ENCODE measurements at regions not wholly inside any gene's neighbourhood (a gene's known extent, or its start where the extent isn't known, plus 50 kb on each side); places are given as distances from the start of the nearest gene placed in this dataset.

DNA sequence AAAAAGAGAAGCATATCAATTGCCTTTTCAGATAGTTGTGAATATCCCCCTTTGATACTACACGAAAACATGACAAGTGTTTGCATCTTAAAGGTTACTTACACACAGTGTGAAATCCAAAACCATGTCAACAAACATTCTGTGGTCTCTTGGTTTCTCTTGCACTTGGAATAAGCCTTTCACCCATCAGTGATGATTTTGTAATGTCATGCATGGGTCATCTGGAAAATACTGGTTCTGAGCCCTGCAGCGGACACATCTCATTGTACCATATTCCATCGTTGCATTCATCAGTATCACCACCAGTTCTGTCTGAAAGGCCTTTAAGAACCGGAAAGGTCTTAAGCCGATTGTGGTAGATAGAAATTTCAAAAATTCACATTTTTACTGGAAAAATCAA is 65.4 kb upstream of the SOX1 start:
- ATAC-seq (no peak), DNase-seq (ENCODE audit: low read depth in 1 of 2, low spot score in 1 of 2) (no peak), FAIRE-seq (no peak)
- no peak for TF ChIP-seq FOSB (CRISPR knock-in tag; IDR thresholded peaks at IDR 0.05)
- no peak for TF ChIP-seq CBX2 (IDR thresholded peaks at IDR 0.05; ENCODE audit: borderline replicate concordance, low read depth)
- TF ChIP-seq PHF8 (IDR thresholded peaks at IDR 0.05; ENCODE audit: borderline replicate concordance, low read depth): no peak
- TF ChIP-seq MAFK (IDR thresholded peaks at IDR 0.05; ENCODE audit: partially characterized antibody): no peak
- TF ChIP-seq ESRRA (IDR thresholded peaks at IDR 0.05; ENCODE audit: borderline replicate concordance, low read length): no peak
- TF ChIP-seq, protein P1, sequence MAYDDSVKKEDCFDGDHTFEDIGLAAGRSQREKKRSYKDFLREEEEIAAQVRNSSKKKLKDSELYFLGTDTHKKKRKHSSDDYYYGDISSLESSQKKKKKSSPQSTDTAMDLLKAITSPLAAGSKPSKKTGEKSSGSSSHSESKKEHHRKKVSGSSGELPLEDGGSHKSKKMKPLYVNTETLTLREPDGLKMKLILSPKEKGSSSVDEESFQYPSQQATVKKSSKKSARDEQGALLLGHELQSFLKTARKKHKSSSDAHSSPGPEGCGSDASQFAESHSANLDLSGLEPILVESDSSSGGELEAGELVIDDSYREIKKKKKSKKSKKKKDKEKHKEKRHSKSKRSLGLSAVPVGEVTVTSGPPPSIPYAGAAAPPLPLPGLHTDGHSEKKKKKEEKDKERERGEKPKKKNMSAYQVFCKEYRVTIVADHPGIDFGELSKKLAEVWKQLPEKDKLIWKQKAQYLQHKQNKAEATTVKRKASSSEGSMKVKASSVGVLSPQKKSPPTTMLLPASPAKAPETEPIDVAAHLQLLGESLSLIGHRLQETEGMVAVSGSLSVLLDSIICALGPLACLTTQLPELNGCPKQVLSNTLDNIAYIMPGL (CRISPR knock-in tag; IDR thresholded peaks at IDR 0.05; ENCODE audit: borderline replicate concordance): no peak
- no peak for TF ChIP-seq MYC (IDR thresholded peaks at IDR 0.05; ENCODE audit: borderline replicate concordance, low read length)
- TF ChIP-seq, protein P2, sequence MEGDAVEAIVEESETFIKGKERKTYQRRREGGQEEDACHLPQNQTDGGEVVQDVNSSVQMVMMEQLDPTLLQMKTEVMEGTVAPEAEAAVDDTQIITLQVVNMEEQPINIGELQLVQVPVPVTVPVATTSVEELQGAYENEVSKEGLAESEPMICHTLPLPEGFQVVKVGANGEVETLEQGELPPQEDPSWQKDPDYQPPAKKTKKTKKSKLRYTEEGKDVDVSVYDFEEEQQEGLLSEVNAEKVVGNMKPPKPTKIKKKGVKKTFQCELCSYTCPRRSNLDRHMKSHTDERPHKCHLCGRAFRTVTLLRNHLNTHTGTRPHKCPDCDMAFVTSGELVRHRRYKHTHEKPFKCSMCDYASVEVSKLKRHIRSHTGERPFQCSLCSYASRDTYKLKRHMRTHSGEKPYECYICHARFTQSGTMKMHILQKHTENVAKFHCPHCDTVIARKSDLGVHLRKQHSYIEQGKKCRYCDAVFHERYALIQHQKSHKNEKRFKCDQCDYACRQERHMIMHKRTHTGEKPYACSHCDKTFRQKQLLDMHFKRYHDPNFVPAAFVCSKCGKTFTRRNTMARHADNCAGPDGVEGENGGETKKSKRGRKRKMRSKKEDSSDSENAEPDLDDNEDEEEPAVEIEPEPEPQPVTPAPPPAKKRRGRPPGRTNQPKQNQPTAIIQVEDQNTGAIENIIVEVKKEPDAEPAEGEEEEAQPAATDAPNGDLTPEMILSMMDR (IDR thresholded peaks at IDR 0.05): no peak
- TF ChIP-seq KDM5A (IDR thresholded peaks at IDR 0.05): no peak
- TF ChIP-seq HOXB13 (CRISPR knock-in tag; IDR thresholded peaks at IDR 0.05; ENCODE audit: low read depth): no peak
- TF ChIP-seq EHF (CRISPR knock-in tag; IDR thresholded peaks at IDR 0.05): no peak
- TF ChIP-seq NFE2L2 (conservative IDR thresholded peaks at IDR 0.05; ENCODE audit: low read length): no peak
- TF ChIP-seq RAD21 (conservative IDR thresholded peaks at IDR 0.05 in 1 of 2, IDR thresholded peaks at IDR 0.05 in 1 of 2): no peak
- TF ChIP-seq MAZ (IDR thresholded peaks at IDR 0.05; ENCODE audit: borderline replicate concordance, low read depth, low read length): no peak
- TF ChIP-seq TP53 (CRISPR knock-in tag; IDR thresholded peaks at IDR 0.05): no peak
- no peak for TF ChIP-seq SREBF2 (IDR thresholded peaks at IDR 0.05)
- POLR2A ChIA-PET: no interaction called here
- no peak overlapping the region for H3K27ac ChIP-seq
- no peaks in the 10 kb centered on the region for H3K4me1 ChIP-seq
- 31% methylated on average over 5 of the region's 5 CpGs for WGBS (ENCODE audit: missing lambda C conversion rate)
- no peak overlapping the region for H3K4me3 ChIP-seq
- no peak overlapping the region for H3K4me2 ChIP-seq
- CTCF ChIA-PET: interaction anchor here (0.6 kb wide), 1 partner anchor 246 kb away, joined by 4 read pairs; no protein-coding TSS in a partner anchor
- H3K9me3 ChIP-seq: no peaks in the 10 kb centered on the region

DNA sequence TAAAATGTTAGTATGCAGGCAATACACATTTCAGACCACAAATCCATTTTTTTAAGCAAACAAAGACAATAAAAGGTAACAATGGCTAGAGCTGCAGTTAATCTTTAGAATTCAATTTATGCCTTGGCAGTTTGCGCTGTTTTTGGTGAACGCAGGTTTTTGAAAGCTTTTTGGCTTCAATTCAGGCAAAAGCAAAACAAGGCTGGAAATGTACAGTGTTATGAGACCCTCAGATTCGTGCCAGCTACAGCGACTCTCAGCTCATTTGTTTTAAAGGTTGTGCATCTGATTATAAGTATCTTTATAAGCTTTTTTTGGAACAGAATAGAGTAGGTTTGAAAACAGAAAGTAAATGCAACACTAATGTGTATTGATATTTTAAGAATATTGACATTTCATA is 63.6 kb upstream of the SOX1 start:
- WGBS (ENCODE audit: missing lambda C conversion rate): 8% methylated on average over 4 of the region's 4 CpGs
- no peak overlapping the region for H3K4me2 ChIP-seq
- TF ChIP-seq ZFP36 (IDR thresholded peaks at IDR 0.05; ENCODE audit: borderline replicate concordance, partially characterized antibody) (no peak), RARB (CRISPR knock-in tag; IDR thresholded peaks at IDR 0.05) (no peak), POLR2A (IDR thresholded peaks at IDR 0.05; ENCODE audit: low read length) (no peak), EHF (CRISPR knock-in tag; IDR thresholded peaks at IDR 0.05) (no peak), MAZ (IDR thresholded peaks at IDR 0.05; ENCODE audit: borderline replicate concordance, low read depth, low read length) (no peak), PHF8 (IDR thresholded peaks at IDR 0.05; ENCODE audit: borderline replicate concordance, low read depth) (no peak), FOXS1 (CRISPR knock-in tag; IDR thresholded peaks at IDR 0.05) (no peak), RNF2 (IDR thresholded peaks at IDR 0.05; ENCODE audit: borderline replicate concordance, low read depth) (no peak), TFCP2L1 (CRISPR knock-in tag; IDR thresholded peaks at IDR 0.05) (no peak), RCOR1 (IDR thresholded peaks at IDR 0.05; ENCODE audit: low read depth, low read length) (no peak), JUNB (IDR thresholded peaks at IDR 0.05) (no peak), FOSL2 (IDR thresholded peaks at IDR 0.05) (no peak), FOSL2 (CRISPR knock-in tag; IDR thresholded peaks at IDR 0.05) (no peak), HOXB13 (CRISPR knock-in tag; IDR thresholded peaks at IDR 0.05; ENCODE audit: low read depth) (no peak), MYC (IDR thresholded peaks at IDR 0.05; ENCODE audit: borderline replicate concordance, low read length) (no peak)
- TF ChIP-seq, protein P3, sequence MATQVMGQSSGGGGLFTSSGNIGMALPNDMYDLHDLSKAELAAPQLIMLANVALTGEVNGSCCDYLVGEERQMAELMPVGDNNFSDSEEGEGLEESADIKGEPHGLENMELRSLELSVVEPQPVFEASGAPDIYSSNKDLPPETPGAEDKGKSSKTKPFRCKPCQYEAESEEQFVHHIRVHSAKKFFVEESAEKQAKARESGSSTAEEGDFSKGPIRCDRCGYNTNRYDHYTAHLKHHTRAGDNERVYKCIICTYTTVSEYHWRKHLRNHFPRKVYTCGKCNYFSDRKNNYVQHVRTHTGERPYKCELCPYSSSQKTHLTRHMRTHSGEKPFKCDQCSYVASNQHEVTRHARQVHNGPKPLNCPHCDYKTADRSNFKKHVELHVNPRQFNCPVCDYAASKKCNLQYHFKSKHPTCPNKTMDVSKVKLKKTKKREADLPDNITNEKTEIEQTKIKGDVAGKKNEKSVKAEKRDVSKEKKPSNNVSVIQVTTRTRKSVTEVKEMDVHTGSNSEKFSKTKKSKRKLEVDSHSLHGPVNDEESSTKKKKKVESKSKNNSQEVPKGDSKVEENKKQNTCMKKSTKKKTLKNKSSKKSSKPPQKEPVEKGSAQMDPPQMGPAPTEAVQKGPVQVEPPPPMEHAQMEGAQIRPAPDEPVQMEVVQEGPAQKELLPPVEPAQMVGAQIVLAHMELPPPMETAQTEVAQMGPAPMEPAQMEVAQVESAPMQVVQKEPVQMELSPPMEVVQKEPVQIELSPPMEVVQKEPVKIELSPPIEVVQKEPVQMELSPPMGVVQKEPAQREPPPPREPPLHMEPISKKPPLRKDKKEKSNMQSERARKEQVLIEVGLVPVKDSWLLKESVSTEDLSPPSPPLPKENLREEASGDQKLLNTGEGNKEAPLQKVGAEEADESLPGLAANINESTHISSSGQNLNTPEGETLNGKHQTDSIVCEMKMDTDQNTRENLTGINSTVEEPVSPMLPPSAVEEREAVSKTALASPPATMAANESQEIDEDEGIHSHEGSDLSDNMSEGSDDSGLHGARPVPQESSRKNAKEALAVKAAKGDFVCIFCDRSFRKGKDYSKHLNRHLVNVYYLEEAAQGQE (IDR thresholded peaks at IDR 0.05): no peak
- TF ChIP-seq, protein P4, sequence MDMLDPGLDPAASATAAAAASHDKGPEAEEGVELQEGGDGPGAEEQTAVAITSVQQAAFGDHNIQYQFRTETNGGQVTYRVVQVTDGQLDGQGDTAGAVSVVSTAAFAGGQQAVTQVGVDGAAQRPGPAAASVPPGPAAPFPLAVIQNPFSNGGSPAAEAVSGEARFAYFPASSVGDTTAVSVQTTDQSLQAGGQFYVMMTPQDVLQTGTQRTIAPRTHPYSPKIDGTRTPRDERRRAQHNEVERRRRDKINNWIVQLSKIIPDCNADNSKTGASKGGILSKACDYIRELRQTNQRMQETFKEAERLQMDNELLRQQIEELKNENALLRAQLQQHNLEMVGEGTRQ (IDR thresholded peaks at IDR 0.05): no peak
- TF ChIP-seq, protein P5, sequence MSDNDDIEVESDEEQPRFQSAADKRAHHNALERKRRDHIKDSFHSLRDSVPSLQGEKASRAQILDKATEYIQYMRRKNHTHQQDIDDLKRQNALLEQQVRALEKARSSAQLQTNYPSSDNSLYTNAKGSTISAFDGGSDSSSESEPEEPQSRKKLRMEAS (IDR thresholded peaks at IDR 0.05): no peak
- TF ChIP-seq, protein P6, sequence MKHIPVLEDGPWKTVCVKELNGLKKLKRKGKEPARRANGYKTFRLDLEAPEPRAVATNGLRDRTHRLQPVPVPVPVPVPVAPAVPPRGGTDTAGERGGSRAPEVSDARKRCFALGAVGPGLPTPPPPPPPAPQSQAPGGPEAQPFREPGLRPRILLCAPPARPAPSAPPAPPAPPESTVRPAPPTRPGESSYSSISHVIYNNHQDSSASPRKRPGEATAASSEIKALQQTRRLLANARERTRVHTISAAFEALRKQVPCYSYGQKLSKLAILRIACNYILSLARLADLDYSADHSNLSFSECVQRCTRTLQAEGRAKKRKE (CRISPR knock-in tag; IDR thresholded peaks at IDR 0.05; ENCODE audit: low read depth): no peak
- ChIA-PET CTCF (no interaction called here), POLR2A (no interaction called here)
- no peak for DNase-seq (ENCODE audit: low read depth in 1 of 2, low spot score in 1 of 2)
- H3K4me1 ChIP-seq: no peaks in the 10 kb centered on the region
- FAIRE-seq: no peak
- ATAC-seq: no peak
- no peak overlapping the region for H3K27ac ChIP-seq
- H3K4me3 ChIP-seq: no peak overlapping the region
- no peaks in the 10 kb centered on the region for H3K9me3 ChIP-seq

All from A549 (cell line).